ENCODE measurements at regions not wholly inside any gene's neighbourhood (a gene's known extent, or its start where the extent isn't known, plus 50 kb on each side); places are given as distances from the start of the nearest gene placed in this dataset.
"Not testable (repeated sequence)": the region's sequence is repeated elsewhere in the genome, so short reads cannot be mapped to it uniquely, and the experiment has no call there.

- ATAC-seq (no peak), DNase-seq (no peak)
- intact Hi-C loops (cut with DNase I, micrococcal nuclease): no loop called here
Observed at GRCh38 chr14:38556252-38556651, 300.4 kb upstream of the CLEC14A start.

GRCh38 chr14:38554026-38554425 lies 298.1 kb upstream of the CLEC14A start:
- DNase-seq: no peak
- intact Hi-C loops (cut with DNase I, micrococcal nuclease): no loop called here
- no peak for ATAC-seq

GRCh38 chr14:38553586-38553985 lies 297.7 kb upstream of the CLEC14A start:
- intact Hi-C loops (cut with DNase I, micrococcal nuclease): no loop called here
- DNase-seq (no peak), ATAC-seq (no peak)

GRCh38 chr14:38549564-38549963 lies 293.7 kb upstream of the CLEC14A start:
- ATAC-seq (no peak), DNase-seq (no peak)
- intact Hi-C loops (cut with DNase I, micrococcal nuclease): no loop called here

- DNase-seq (no peak), ATAC-seq (no peak)
- intact Hi-C loops (cut with DNase I, micrococcal nuclease): no loop called here
Observed at GRCh38 chr14:38547961-38548490, 292.1 kb upstream of the CLEC14A start.

- DNase-seq (no peak), ATAC-seq (no peak)
- intact Hi-C loops (cut with DNase I, micrococcal nuclease): no loop called here
Observed at GRCh38 chr14:38546932-38547551, 291.1 kb upstream of the CLEC14A start.

GRCh38 chr14:38544776-38545175 lies 288.9 kb upstream of the CLEC14A start:
- DNase-seq (no peak), ATAC-seq (no peak)
- intact Hi-C loops (cut with DNase I, micrococcal nuclease): no loop called here

- ATAC-seq; intact Hi-C loops (cut with DNase I, micrococcal nuclease): not testable (repeated sequence)
Observed at GRCh38 chr14:38543851-38544250, 288.0 kb upstream of the CLEC14A start.

GRCh38 chr14:38538053-38538452 lies 282.2 kb upstream of the CLEC14A start:
- ATAC-seq; DNase-seq; intact Hi-C loops (cut with DNase I, micrococcal nuclease): not testable (repeated sequence)

More at GRCh38 chr14:38543851-38544250, 288.0 kb upstream of the CLEC14A start:
- DNase-seq: not testable (repeated sequence)

- intact Hi-C loops (cut with DNase I, micrococcal nuclease): no loop called here
- DNase-seq (no peak), ATAC-seq (no peak)
Observed at GRCh38 chr14:38536376-38537038, 280.6 kb upstream of the CLEC14A start.

- intact Hi-C loops (cut with DNase I, micrococcal nuclease): no loop called here
- ATAC-seq (no peak), DNase-seq (no peak)
Observed at GRCh38 chr14:38528582-38528981, 272.7 kb upstream of the CLEC14A start.

GRCh38 chr14:38527502-38527878 lies 271.6 kb upstream of the CLEC14A start:
- ATAC-seq (no peak), DNase-seq (no peak)
- intact Hi-C loops (cut with DNase I, micrococcal nuclease): no loop called here

GRCh38 chr14:38526826-38527501 lies 271.1 kb upstream of the CLEC14A start:
- no peak for ATAC-seq
- DNase-seq: no peak
- intact Hi-C loops (cut with DNase I, micrococcal nuclease): no loop called here

GRCh38 chr14:38524636-38525509 lies 269.0 kb upstream of the CLEC14A start:
- ATAC-seq: no peak
- intact Hi-C loops (cut with DNase I, micrococcal nuclease): no loop called here
- no peak for DNase-seq

GRCh38 chr14:38522724-38523123 lies 266.8 kb upstream of the CLEC14A start:
- no peak for DNase-seq
- intact Hi-C loops (cut with DNase I, micrococcal nuclease): no loop called here
- no peak for ATAC-seq

- DNase-seq (no peak), ATAC-seq (no peak)
- intact Hi-C loops (cut with DNase I, micrococcal nuclease): no loop called here
Observed at GRCh38 chr14:38521591-38521990, 265.7 kb upstream of the CLEC14A start.

- intact Hi-C loops (cut with DNase I, micrococcal nuclease): no loop called here
- DNase-seq (no peak), ATAC-seq (no peak)
Observed at GRCh38 chr14:38517426-38517825, 261.5 kb upstream of the CLEC14A start.

- DNase-seq (no peak), ATAC-seq (no peak)
- intact Hi-C loops (cut with DNase I, micrococcal nuclease): no loop called here
Observed at GRCh38 chr14:38512236-38512635, 256.3 kb upstream of the CLEC14A start.

GRCh38 chr14:38507299-38507698 lies 251.4 kb upstream of the CLEC14A start:
- ATAC-seq: no peak
- intact Hi-C loops (cut with DNase I, micrococcal nuclease): no loop called here

More at GRCh38 chr14:38507299-38507698, 251.4 kb upstream of the CLEC14A start:
- DNase-seq: no peak
